GM19035 (cell line): ENCODE measurements at regions not wholly inside any gene's neighbourhood (a gene's known extent, or its start where the extent isn't known, plus 50 kb on each side); places are given as distances from the start of the nearest gene placed in this dataset.
"Not testable (repeated sequence)": the region's sequence is repeated elsewhere in the genome, so short reads cannot be mapped to it uniquely, and the experiment has no call there.

Experiments
- ATAC-seq: cut with Tn5 transposase; IDR thresholded peaks from one replicate; pipeline ENCODE4 v1.9.1; 2021; ENCODE audit not compliant: unreplicated experiment

DNA sequence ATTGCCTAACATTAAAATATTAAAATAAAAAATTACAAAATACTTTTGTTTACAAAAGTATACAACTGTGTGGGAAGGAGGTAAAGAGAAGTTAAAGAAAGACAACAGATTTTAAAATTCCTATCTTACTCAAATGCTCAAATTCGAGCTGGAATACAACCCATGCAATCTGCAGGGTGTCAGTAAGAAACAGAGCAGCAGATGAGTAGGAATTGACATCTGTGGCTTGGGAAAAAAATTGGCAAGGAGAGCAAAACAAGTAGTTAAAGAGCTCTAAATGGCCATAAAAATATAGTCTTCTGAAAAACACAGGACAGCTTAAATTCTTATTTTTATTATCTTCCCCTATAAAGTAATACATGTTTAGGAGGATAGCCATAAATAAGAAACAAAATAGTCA, 1609.0 kb upstream of the AGA start:
- ATAC-seq = no peak

DNA sequence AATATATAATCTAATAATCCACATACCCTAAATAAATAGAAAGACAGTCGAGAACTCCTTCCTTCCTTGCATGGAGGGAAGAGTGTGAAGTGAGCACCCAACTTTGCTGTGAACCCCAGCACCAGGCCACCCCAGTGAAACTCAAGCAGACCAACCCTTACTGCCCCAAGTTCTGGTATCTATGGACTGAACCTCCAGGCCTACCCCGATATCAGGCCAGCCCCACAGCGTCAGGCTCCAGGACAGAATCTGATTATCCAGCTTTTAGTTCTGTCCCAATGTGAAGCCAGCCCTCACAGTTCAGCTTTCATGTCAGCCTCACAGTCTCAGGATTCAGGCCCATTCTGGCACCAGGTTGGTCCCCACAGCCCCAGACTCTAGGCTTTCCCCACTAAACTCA, 1617.2 kb upstream of the AGA start:
- no peak for ATAC-seq

DNA sequence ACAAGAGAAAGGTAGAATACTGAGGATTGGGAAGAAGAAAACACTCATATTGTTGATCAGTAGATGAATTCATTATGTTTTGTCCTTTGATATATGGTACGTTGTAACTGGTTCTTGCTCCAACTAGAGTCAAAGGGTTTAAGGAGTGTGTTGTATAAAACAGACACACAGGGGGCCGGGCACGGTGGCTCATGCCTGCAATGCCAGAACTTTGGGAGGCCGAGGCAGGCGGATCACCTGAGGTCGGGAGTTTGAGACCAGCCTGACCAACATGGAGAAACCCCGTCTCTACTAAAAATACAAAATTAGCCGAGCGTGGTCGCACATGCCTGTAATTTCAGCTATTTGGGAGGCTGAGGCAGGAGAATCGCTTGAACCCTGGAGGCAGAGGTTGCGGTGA, 1624.0 kb upstream of the AGA start:
- not testable (repeated sequence) for ATAC-seq

DNA sequence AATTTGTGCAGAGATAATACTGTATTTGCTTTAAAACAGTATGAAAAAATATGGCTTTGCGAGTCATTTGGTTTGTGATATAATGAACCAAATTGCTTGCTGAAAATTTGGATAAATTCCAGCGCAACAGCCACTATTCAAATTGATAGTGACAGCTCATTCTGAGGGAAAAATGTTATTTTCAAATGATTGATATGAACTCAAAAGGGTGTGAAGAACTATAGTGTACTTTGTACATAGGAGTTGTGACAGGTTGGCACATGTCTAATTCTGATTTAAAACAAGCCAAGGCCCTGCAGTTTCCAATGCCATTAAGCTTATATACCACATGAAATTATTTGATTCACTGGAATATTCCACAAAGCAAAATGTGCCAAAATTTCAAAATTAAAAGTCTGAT, 1628.9 kb upstream of the AGA start:
- ATAC-seq = no peak

DNA sequence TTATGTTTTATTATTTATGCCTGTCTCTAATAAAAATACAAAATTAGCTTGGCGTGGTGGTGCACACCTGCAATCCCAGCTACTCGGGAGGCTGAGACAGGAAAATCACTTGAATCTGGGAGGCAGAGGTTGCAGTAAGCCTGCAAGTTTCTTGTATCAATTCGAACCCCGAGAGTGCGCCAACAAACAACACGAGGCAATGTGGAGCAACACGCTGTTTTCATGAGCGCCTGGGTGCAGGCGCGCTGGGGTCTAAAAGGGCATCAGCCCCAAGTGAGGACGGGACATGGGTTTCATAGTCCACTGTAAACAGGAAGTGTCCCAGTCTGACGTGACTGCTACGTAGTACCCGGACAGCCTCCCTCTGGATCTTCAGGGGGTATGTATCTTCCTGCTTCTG, 1634.6 kb upstream of the AGA start:
- ATAC-seq = no peak

DNA sequence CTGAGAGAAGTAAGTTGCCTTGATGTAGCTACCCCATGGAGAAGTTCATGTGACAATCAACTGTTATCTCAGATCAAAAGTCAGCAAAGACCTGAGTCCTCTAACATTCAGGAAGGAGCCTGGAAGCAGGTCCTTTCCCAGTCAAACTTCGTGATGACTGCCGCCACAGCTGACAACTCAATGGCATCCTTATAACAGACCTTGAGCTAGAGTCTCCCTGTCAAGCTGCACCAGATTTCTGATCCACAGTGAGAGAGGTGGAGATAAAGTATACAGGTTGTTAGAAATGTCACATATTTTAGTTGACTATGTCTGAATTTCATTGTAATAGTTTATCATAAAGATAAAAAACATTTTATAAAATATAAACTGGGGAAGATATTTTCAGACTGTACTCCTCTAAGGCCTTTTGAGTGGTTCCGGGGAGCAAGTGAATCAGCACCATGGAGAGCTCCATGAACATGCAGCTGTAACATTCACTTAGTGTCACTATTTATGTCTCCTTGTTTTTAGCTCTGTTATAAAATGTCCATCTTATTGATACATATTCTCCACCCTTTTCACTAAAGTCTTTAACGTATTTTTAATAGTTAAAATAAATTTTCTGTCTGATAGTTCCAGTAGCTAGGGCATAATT, 1653.5 kb upstream of the AGA start:
- ATAC-seq = no peak

DNA sequence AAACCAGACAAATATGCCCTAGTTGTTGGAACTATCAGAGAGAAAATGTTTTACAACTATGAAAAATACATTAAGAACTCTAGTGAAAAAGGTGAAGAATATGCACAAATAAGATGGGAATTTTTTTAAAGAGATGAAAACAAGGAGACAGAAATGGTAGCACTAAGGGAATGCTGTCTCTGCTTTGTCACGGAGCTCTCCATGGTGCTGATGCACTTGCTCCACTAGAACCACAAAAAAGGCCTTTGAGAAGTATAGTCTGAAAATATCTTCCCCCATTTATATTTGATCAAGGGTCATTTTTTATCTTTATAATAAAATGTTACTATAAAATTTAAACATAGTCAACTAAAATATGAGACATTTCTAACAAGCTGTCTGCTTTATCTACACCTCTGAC, 1655.5 kb upstream of the AGA start:
- ATAC-seq = no peak

DNA sequence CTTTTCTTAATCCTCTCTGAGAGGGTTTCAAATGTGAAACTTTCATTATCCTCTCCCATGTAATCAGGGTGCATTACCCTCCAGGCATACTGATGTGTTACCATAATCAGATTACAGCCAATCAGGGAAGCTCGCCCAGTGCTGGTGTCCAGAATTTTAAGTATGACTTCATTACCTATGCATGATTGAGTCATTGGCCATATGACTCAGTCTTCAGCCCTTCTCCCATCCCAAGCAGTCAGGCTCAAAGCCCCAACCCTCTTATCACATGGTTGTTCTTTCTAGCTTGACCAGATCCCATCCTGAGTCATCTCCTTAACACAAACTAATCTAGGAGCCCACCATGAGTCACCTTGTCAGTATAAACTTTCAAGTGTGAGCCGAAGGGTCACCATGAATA, 1668.1 kb upstream of the AGA start:
- no peak for ATAC-seq

DNA sequence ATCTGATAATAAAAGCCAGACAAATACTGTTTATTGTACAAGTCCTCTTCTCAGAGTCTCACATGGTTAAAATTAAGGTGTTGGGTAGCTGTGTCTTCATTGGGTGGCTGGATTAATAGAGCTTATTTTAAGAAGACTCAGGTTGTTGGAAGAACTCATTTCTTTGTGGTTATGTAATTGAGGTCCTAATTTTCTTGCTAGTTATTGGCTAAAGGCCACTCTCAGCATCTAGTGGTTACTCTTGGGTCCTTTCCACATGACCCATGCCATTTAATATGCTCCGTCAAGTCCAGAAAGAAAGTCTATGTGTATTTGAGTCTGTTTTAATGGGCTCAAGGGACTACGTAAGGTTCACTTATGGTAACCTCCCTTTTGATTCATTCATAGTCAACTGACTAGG, 1668.6 kb upstream of the AGA start:
- no peak for ATAC-seq

DNA sequence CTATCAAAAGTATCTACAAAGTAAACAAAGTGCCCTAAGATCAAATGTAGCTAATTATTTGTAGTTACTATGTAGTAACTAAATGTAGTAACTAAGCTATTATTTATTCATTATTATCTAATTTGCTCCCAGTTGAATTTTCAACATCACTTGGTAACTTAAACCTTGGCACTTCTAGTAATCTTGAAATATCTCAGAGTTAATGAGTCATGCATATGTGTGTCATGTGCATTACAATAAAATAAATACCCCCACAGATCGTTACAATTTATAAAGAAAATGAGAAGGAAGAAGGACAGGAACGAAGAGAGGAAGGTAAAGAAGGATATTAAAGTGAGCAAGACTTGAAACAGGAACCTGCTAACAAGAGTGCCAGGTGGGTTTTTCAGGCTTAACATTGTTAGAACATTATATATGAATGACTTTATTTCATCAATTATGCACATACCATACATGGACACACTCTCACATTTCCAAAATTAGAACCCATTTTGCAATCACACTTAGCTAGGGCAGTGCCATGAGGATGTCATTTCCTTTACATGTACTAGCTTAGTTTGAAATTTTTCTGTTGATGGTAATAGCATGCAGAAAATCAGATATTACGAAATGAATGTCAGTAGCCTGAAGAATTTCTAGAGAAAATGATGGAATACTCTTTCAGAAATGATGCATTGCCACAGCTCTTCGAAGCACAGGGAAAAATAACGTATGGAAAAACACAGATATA, 1670.4 kb upstream of the AGA start:
- ATAC-seq = no peak

DNA sequence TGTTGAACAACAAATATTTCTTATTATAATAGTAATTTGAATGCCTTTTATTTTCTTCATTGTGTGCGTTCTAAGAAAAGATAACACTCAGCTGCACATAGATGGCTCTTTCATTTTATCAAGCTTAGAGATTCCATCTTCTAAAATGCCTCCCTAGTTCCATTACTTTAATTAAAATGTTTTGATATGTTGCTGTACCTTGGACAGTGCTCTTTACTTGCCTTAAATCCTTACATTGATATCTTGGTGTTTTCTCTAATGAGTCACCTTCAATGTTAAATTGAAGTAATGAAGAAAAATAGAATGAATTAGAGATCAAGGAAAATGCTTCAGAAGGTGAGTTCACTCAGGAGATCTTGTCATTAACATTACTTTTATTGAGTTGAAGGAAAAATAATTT, 1672.4 kb upstream of the AGA start:
- ATAC-seq = no peak

DNA sequence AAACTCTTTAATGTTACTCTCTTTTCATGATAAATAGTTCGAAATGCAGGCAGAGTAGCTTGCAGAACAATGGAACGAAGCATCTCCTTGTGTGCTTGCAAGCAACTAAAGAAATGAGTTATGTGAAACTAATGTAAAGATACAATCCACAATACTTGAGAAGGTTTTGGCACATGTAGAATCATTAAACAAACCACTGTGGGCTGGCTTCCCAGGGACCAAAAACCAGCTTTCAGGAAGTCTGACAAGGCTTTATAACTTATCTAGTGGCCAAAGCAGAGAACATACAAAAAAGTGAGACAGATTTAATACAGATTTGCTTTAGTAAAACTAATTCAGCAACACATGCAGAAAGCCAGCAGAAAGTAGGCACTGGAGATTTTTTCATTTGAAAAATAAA, 1673.8 kb upstream of the AGA start:
- ATAC-seq = no peak

DNA sequence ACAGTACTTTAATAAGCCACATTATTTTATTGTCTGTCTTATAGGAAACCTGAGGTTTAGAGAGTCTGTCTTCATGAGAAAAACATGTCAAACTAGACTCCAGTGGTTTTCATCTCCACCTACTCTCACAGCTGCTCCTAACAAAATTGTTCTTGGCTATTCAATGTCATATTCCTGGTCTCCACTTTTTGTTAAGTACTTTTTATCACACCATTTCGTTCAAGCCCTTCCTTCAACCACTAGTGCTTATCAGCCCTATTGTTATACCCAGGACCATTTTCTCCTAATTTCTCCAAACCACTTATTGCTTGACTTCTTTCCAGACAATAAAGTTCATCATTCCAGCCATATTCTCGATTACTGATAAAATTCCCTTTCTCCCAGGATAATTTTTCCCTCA, 1674.3 kb upstream of the AGA start:
- ATAC-seq = no peak

DNA sequence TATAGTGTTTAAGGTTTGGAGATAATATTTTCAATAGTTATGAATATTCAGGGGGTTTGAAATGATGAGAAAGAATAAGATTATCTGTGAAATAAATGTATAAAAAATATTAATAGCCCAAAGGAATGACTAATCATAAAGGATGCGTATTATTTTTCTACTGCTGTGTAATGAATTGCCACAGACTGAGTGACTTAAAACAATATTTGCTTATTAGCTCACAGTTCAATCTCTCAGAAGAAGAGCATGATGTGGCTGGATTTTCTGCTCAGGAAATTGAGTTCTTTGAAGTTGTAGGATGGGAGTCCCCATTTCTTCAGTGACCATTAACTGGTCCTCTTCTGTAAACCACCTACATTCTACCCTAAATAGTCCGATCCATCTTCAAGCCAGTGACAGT, 1680.8 kb upstream of the AGA start:
- no peak for ATAC-seq

DNA sequence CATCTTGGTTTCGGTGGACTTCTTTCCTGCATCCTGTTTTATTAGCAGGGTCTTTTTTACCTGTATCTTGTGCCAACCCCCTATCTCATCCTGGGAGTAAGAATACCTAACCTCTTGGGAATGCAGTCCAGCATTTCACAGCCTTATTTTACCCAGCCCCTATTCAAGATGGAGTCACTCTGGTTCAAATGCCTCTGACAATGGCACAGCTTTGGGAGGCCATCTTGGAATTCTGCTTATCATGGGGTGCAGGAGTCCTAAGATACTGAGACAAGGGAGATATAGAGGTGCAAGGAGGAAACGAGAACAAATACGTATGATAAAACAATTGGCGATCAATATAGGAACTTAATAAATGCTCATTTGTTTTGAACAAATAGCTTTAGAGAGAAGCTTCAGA, 1682.2 kb upstream of the AGA start:
- ATAC-seq = no peak

DNA sequence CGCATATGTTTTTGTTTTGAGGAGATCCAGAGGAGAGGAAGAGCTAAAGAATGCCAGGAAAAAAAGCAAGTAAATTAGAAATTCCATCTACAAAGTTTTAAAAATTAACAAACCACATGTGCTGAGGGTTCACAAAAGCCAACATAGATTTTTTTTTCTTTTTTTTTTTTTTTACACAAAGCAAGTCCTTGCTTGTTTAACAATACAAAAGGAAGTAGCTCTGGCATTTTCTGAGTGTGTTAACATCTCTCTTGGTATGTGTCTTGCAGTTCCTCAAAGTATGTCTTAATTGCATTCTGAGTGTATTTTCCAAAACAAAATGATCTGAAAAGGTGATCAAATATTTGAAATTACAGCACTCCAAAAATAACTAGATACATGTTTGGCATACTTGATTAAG, 1682.7 kb upstream of the AGA start:
- ATAC-seq = no peak

DNA sequence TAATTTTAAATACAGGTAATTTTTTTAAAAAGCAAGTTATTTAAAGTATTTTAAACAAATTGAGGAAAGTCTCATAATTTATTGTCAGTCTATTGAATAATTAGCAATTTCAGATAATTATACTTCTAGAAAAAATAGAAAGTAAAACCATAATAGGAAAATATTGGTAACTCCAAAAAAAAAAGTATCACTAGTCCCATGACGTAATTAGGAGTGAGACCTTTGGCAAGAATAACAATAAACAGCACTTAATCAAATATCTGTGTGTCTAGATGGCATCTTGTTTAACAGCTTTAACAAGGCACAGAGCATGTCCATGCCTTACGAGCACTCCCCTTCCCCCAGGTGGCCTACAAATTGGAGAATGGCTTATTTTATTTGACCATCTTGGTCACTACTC, 1683.6 kb upstream of the AGA start:
- no peak for ATAC-seq

DNA sequence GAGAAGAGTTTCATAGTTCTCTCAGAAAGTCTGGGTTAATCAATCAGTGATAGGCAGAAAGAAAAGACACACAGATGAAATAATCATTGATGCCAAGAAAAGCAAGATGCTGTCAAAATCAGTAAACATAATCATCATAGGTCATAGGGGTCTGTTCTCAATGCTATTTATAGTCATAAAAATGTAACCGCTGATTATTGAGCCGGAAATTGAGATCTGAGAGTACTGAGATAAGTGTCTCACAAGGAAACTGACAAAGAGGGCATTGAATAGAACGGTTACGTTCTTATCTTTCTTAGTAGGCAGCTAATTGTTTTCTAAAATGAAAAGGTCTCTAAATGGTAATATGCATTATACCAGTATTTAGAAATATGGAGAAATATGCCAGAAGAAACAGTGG, 1686.1 kb upstream of the AGA start:
- ATAC-seq = no peak

DNA sequence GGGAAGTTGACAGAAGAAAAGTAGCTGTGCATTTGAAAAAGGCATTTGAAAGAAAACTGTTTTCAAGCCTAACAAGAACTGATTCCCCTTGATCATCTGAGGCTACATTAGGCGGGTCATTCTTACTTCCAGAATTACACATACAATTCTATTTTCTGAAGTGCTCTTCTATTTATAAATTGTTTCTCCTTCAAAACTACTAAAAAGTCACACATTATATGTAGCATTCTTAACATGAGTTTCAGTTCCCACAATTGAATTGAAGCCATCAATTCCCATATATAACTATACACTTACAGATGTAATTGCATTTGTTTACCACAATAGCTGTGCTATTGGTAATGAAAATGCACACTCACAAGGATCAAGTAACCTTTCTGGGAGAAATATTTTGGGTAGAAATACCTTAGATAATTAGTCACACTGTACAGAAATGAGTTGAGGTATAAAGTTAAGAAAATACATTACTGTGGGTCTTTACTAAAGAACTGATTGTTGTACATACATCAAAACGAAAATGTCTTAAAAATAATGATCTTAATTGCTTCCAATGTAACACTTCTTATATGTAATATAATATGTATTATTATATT, 1688.0 kb upstream of the AGA start:
- no peak for ATAC-seq

DNA sequence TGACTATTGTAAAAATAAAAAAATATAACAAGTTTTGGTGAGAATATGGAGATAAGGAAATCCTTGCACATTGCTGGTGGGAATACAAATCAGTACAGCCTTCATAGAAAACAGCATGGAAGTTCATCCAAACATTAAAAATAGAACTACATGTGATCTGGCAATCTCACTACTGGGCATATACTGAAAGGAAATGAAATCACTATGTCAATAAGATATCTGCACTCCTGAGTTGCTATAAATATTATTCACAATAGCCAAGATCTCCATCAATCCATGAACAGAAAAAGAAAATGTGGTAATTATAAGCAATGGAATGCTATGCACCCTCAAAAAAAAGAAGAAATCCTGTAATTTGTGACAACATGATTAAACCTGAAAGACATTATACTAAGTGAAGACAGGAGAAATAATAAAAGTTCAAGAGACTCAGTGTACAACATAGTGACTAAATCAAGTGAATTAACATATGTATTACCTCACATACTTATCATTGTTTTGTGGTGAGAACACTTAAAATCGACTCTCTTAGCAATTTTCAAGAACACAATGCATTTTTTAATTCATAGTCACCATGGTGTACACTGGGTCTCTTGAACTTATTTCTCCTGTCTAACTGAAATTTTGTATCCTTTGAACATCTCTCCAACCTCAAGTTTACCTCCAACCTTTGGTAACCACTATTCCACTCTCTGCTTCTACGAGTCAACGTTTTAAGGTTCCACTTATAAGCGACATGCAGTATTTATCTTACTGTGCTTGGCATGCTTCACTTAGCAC, 1703.7 kb upstream of the AGA start:
- ATAC-seq = no peak

DNA sequence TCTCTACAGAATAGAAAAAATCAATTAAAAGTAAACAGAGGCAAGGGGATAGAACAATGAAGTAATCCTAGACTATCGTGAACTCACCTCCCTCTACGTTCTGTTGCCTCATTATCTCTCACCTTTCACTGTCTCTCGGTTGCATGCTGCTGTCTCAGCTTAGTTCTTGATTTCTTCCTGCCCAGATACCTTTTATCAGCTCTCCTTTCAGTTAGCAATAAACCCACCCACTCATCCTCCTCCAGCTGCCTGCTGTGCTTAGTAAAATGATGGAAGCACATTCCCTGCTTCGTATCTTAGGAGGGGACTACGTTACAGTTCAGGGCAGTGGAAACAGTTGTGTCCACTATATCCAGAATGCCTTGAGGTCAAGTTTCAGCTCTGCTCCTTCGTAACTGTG, 1709.5 kb upstream of the AGA start:
- ATAC-seq = no peak

DNA sequence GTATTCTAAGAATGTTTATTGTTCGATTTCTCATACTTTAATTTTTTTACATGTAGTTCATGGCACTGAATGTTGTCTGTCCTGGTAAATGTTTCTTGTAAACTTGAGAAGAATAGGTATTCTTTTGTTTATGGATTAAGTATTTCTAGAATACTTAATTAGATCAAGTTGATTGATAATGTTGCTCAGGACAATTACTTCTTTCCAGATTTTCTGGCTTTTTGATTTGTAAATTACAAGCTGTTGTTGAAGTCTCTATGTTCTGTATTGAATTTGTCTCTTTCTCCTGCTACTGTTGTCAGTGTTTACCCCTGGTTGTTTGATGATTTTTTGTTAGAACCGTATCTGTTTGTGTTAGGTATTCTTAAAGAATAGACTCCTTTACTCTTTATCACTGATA, 1720.9 kb upstream of the AGA start:
- ATAC-seq = no peak
